Neutrophil (primary cell): ENCODE measurements at regions not wholly inside any gene's neighbourhood (a gene's known extent, or its start where the extent isn't known, plus 50 kb on each side); places are given as distances from the start of the nearest gene placed in this dataset.

Experiments
- H3K27ac ChIP-seq: fragments of 200-600 bp; sonication (generic); 2 replicates; pipeline ENCODE4 v1.5.1; 2016; ENCODE audit warnings: mild to moderate bottlenecking, moderate library complexity
- H3K27me3 ChIP-seq: fragments of 200-600 bp; sonication (generic); 2 replicates; pipeline ENCODE4 v1.6.0; 2016; ENCODE audit warnings: mild to moderate bottlenecking
- H3K36me3 ChIP-seq: fragments of 200-600 bp; sonication (generic); 2 replicates; pipeline ENCODE4 v1.5.1; 2017
- H3K4me1 ChIP-seq, 2 experiments: fragments of 200-600 bp in 1 of 2; sonication (generic) in 1 of 2; 1 replicate in 1 of 2; 2 replicates in 1 of 2; pipeline versions ENCODE4 v1.5.1 to v1.6.1; 2013 to 2016; ENCODE audit warnings: low read depth in 1 of 2, low read length in 1 of 2, mild to moderate bottlenecking in 1 of 2, moderate library complexity in 1 of 2; ENCODE audit not compliant: control insufficient read depth in 1 of 2, insufficient read depth in 1 of 2
- H3K4me3 ChIP-seq, 2 experiments: fragments of 200-600 bp in 1 of 2; sonication (generic) in 1 of 2; 1 replicate in 1 of 2; 2 replicates in 1 of 2; pipeline ENCODE4 v1.5.1; 2013 to 2016; ENCODE audit warnings: low read depth in 1 of 2, low read length in 1 of 2, mild to moderate bottlenecking in 1 of 2, moderate library complexity in 1 of 2
- H3K9me3 ChIP-seq: fragments of 200-600 bp; sonication (generic); 2 replicates; pipeline ENCODE4 v1.5.1; 2016
- CTCF ChIP-seq: fragments of 200-600 bp; sonication (generic); IDR thresholded peaks from 2 replicates; pipeline ENCODE4 v1.5.1; 2016; ENCODE audit warnings: antibody characterized with exemption

GRCh38 chr6:9085054-9085708 is 649.8 kb upstream of the SLC35B3 start:
- Histone ChIP-seq H3K9me3 (no peaks in the 10 kb centered on the region), H3K27ac (no peak overlapping the region), H3K4me1 (no peaks in the 10 kb centered on the region), H3K36me3 (no peaks in the 10 kb centered on the region), H3K4me3 (no peak overlapping the region), H3K27me3 (no peaks in the 10 kb centered on the region)
- TF ChIP-seq CTCF, result no peak

DNA sequence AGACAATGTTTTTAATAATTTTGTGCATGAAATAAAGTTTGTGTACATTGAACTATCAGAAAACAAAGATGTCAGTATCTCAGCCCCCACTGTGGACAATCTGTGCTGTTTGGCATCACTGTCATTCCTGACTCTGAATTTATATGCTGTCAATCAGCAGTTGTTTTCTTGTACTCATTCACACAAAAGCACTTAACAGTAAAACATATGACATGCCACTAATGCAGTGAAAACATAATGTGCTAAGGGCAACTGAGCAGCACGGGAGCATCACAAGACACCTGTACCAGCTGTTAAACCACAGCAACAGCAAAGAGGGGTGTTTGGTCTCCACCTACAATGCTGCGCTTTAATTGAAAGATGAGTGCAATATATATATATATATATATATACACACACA is 647.8 kb upstream of the SLC35B3 start:
- Histone ChIP-seq H3K9me3 (no peaks in the 10 kb centered on the region), H3K27me3 (no peaks in the 10 kb centered on the region), H3K36me3 (no peaks in the 10 kb centered on the region), H3K27ac (no peak overlapping the region), H3K4me1 (no peaks in the 10 kb centered on the region), H3K4me3 (no peak overlapping the region)
- TF ChIP-seq CTCF, result no peak

DNA sequence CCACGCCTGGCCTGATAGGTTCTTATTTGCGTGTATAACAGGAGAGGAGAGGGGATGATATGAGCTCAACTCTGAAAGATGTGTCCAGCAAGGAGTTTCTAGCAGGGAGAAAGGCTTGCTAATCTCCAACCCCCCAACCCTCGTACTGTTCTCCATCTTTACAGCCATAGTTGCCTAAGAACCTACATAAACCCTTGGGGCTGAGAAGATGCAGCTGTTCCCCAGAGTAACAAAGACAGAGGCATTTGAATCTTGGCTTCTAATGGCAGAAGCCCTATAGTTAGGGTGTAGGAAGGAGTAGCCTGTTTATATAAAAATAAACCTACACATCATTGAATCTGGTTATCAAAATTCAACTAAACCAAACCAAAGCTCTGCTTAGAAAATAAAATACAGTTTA is 631.4 kb upstream of the SLC35B3 start:
- no peaks in the 10 kb centered on the region for H3K4me1 ChIP-seq
- H3K27ac ChIP-seq, result no peak overlapping the region
- H3K9me3 ChIP-seq, result no peaks in the 10 kb centered on the region
- H3K27me3 ChIP-seq, result no peaks in the 10 kb centered on the region
- TF ChIP-seq CTCF, result no peak
- H3K36me3 ChIP-seq, result no peaks in the 10 kb centered on the region
- H3K4me3 ChIP-seq, result no peak overlapping the region

GRCh38 chr6:9064156-9064555 is 628.8 kb upstream of the SLC35B3 start:
- Histone ChIP-seq H3K27me3 (no peaks in the 10 kb centered on the region), H3K4me3 (no peak overlapping the region), H3K4me1 (no peaks in the 10 kb centered on the region), H3K27ac (no peak overlapping the region), H3K9me3 (no peaks in the 10 kb centered on the region), H3K36me3 (no peaks in the 10 kb centered on the region)
- no peak for TF ChIP-seq CTCF

DNA sequence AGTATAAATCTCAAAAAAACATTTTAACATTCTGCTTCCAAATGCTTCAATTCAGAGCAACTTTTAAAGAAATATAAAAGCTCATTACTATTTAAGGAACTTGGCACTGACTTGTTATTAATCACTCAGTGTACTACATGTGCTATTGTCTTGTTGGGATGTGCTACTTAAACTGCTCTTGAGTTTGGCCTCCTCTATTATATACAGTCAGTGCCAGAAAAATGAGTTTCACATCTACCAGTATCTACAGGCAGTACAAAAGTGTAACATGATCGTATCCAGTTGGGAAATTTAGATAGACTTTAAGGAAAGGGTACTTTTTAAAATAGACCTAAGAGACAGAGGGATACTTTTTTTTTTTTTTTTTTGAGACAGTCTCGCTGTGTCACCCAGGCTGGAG is 627.3 kb upstream of the SLC35B3 start:
- no peak overlapping the region for H3K27ac ChIP-seq
- no peaks in the 10 kb centered on the region for H3K36me3 ChIP-seq
- no peaks in the 10 kb centered on the region for H3K9me3 ChIP-seq
- no peaks in the 10 kb centered on the region for H3K27me3 ChIP-seq
- H3K4me1 ChIP-seq, result no peaks in the 10 kb centered on the region
- TF ChIP-seq CTCF, result no peak
- no peak overlapping the region for H3K4me3 ChIP-seq

- H3K4me3 ChIP-seq, result no peak overlapping the region
- no peaks in the 10 kb centered on the region for H3K9me3 ChIP-seq
- H3K4me1 ChIP-seq, result no peaks in the 10 kb centered on the region
- TF ChIP-seq CTCF, result no peak
- no peaks in the 10 kb centered on the region for H3K27me3 ChIP-seq
- H3K36me3 ChIP-seq, result no peaks in the 10 kb centered on the region
- H3K27ac ChIP-seq, result no peak overlapping the region
These were observed 622.6 kb upstream of the SLC35B3 start for GRCh38 chr6:9057937-9058336.
